Stomach (tissue), 4 donors: ENCODE measurements at regions not wholly inside any gene's neighbourhood (a gene's known extent, or its start where the extent isn't known, plus 50 kb on each side); places are given as distances from the start of the nearest gene placed in this dataset.
"Not testable (repeated sequence)": the region's sequence is repeated elsewhere in the genome, so short reads cannot be mapped to it uniquely, and the experiment has no call there.

ENCODE experiments used
- POLR2A ChIP-seq, 4 donors: fragments of 450-650 bp; IDR thresholded peaks; one replicate each; pipeline ENCODE4 v1.6.1; 2016; ENCODE audit warnings: antibody characterized with exemption in 4 of 4, control low read depth in 2 of 4, mild to moderate bottlenecking in 1 of 4, moderate library complexity in 1 of 4
- POLR2AphosphoS5 ChIP-seq, 3 donors: sonication (generic); formaldehyde crosslinking; IDR thresholded peaks; one replicate each; pipeline ENCODE4 v1.6.1; 2016; ENCODE audit warnings: antibody characterized with exemption in 3 of 3

DNA sequence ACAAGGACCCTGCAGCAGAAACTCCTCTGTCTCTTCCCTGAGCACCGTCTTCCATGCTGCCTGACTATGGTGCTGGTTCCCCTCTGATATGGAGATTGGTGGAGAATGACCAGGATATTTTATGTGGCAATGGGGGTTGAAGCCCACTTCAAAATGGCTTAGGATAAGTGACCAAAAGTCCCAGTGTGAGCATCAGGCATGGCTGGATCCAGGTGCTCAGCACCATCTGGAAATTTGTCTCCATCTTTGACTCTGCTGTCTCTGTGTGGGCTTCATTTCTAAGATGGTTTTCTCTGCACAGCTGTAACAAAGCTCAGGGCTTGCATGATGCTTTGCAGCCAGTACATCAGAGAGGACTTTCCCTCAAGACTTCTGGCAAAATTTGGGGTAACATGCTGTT is 61.1 kb upstream of the SAMD11 start:
- TF ChIP-seq POLR2AphosphoS5, POLR2A (IDR thresholded peaks at IDR 0.05): not testable (repeated sequence)
